ENCODE measurements at regions not wholly inside any gene's neighbourhood (a gene's known extent, or its start where the extent isn't known, plus 50 kb on each side); places are given as distances from the start of the nearest gene placed in this dataset.

DNA sequence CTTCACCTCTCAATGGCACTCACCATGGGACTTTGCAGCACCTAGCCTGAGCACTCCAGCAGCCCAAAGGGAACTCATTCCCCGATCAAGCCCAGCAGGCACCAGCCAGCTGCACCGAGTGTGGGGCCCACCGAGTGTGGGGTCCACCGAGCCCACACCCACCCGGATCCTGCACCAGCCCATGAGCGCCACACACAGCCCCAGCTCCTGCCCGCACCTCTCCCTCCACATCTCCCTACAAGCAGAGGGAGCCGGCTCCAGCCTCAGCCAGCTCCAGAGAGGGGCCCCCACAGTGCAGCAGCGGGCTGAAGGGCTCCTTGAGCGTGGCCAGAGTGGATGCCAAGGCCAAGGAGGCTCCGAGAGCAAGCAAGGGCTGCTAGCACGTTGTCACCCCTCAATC is 1182.4 kb downstream of the HACE1 start (continued):
- no peak for TF ChIP-seq REST (IDR thresholded peaks at IDR 0.05; ENCODE audit: low read depth, low read length)
- TF ChIP-seq ZNF384 (IDR thresholded peaks at IDR 0.05; ENCODE audit: borderline replicate concordance, low read depth, low read length): no peak
- TF ChIP-seq EP300 (IDR thresholded peaks at IDR 0.05; ENCODE audit: borderline replicate concordance in 1 of 2, control insufficient read depth in 1 of 2, low read depth in 2 of 2, low read length in 2 of 2): no peak
- TF ChIP-seq JUND (IDR thresholded peaks at IDR 0.05; ENCODE audit: low read depth, low read length): no peak

- Histone ChIP-seq H2AFZ (ENCODE audit: control insufficient read depth, low read depth, low read length) (no peak overlapping the region), H3K4me2 (ENCODE audit: control insufficient read depth, insufficient read depth) (no peak overlapping the region), H3K9me3 (replicated peaks; ENCODE audit: control insufficient read depth, insufficient read depth, low read length) (no peaks in the 10 kb centered on the region; the same call in 2 of the 3 replicates), H3K27ac (ENCODE audit: control insufficient read depth, insufficient read depth) (no peak overlapping the region), H3K9ac (ENCODE audit: control insufficient read depth, insufficient read depth, low read length) (no peak overlapping the region), H3K27me3 (replicated peaks in 1 of 2; ENCODE audit: control insufficient read depth in 2 of 2, insufficient read depth in 2 of 2, low read length in 1 of 2) (no peaks in the 10 kb centered on the region), H3K4me3 (no peak overlapping the region), H4K20me1 (ENCODE audit: control insufficient read depth, insufficient read depth) (no peaks in the 10 kb centered on the region), H3K79me2 (ENCODE audit: control insufficient read depth, insufficient read depth, low read length) (no peaks in the 10 kb centered on the region), H3K36me3 (ENCODE audit: control insufficient read depth in 2 of 2, insufficient read depth in 2 of 2, low read length in 1 of 2) (no peaks in the 10 kb centered on the region), H3K4me1 (ENCODE audit: control insufficient read depth, insufficient read depth, low read length) (no peaks in the 10 kb centered on the region)
- ATAC-seq (peak; percentile 15; the same call in 2 of the 3 replicates), DNase-seq (ENCODE audit: low read depth, low spot score) (no peak), FAIRE-seq (no peak)
- in situ Hi-C loops (cut with MboI): no loop called here
- ChIA-PET RAD21 (ENCODE audit: unreplicated experiment) (no interaction called here), POLR2A (no interaction called here), CTCF (interaction anchor here (0.7 kb wide), 1 partner anchor 80 kb away, joined by 3 read pairs; no protein-coding TSS in a partner anchor), SMC1A (ENCODE audit: uncharacterized antibody, unreplicated experiment) (interaction anchor here (0.6 to 1.0 kb wide), 2 partner anchors 12 to 325 kb away, joined by 3 read pairs; no protein-coding TSS in a partner anchor)
- 67% methylated on average over 1 of the region's 1 CpG for WGBS (ENCODE audit: insufficient coverage, insufficient replicate concordance, low lambda C conversion rate, missing lambda C conversion rate)
- BruUV-seq (replicated peaks): no TSS peak
- intact Hi-C loops (cut with micrococcal nuclease; ENCODE audit: unreplicated experiment): no loop called here
- no peak for TF ChIP-seq ASH2L (IDR thresholded peaks at IDR 0.05; ENCODE audit: borderline replicate concordance, low read depth)
- TF ChIP-seq NFIC (IDR thresholded peaks at IDR 0.05; ENCODE audit: low read depth, low read length): no peak
- no peak for TF ChIP-seq CEBPB (IDR thresholded peaks at IDR 0.05; ENCODE audit: borderline replicate concordance in 1 of 2, low read depth in 2 of 2, low read length in 2 of 2)
- TF ChIP-seq RELA (IDR thresholded peaks at IDR 0.05; ENCODE audit: borderline replicate concordance, partially characterized antibody): no peak
- no peak for TF ChIP-seq MYC (IDR thresholded peaks at IDR 0.05; ENCODE audit: insufficient read depth, insufficient read length, insufficient replicate concordance, low read length, severe bottlenecking)
- TF ChIP-seq LARP7 (IDR thresholded peaks at IDR 0.05): no peak
- no peak for TF ChIP-seq KDM1A (IDR thresholded peaks at IDR 0.05; ENCODE audit: borderline replicate concordance)
- no peak for TF ChIP-seq EZH2 (IDR thresholded peaks at IDR 0.05; ENCODE audit: borderline replicate concordance, control insufficient read depth, low read depth, low read length)
- TF ChIP-seq CHD2 (IDR thresholded peaks at IDR 0.05; ENCODE audit: borderline replicate concordance, low read depth, low read length): no peak
- no peak for TF ChIP-seq RFX5 (IDR thresholded peaks at IDR 0.05; ENCODE audit: low read depth, low read length)
- TF ChIP-seq PML (IDR thresholded peaks at IDR 0.05; ENCODE audit: low read length): no peak
- TF ChIP-seq, protein P1, sequence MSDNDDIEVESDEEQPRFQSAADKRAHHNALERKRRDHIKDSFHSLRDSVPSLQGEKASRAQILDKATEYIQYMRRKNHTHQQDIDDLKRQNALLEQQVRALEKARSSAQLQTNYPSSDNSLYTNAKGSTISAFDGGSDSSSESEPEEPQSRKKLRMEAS (IDR thresholded peaks at IDR 0.05; ENCODE audit: low read depth, low read length): no peak
- no peak for TF ChIP-seq E4F1 (IDR thresholded peaks at IDR 0.05; ENCODE audit: borderline replicate concordance, partially characterized antibody)
These were observed 1183.8 kb downstream of the HACE1 start for GRCh38 chr6:103675807-103676406.
